Astrocyte (in vitro differentiated cells and primary cell): ENCODE measurements at regions not wholly inside any gene's neighbourhood (a gene's known extent, or its start where the extent isn't known, plus 50 kb on each side); places are given as distances from the start of the nearest gene placed in this dataset.

Experiments
- DNase-seq: peaks from one replicate; pipeline ENCODE4 v3.0.0-alpha.2; 2010; ENCODE audit warnings: low read depth
- FAIRE-seq: peaks from 2 replicates; lab custom pipeline; 2011; peaks lifted over from hg19 to GRCh38; lab: Jason Lieb, UNC
- H2AFZ ChIP-seq: 2 replicates; pipeline ENCODE4 v1.6.0; 2012; ENCODE audit warnings: low read depth, low read length, inconsistent platforms
- H3K27ac ChIP-seq: 2 replicates; pipeline ENCODE4 v1.5.1; 2011; ENCODE audit warnings: low read depth, low read length, inconsistent platforms
- H3K27me3 ChIP-seq: 2 replicates; pipeline ENCODE4 v1.6.0; 2011; ENCODE audit warnings: low read length, inconsistent platforms; ENCODE audit not compliant: insufficient read depth
- H3K36me3 ChIP-seq: 2 replicates; pipeline ENCODE4 v1.5.1; 2011; ENCODE audit warnings: low read length, inconsistent platforms; ENCODE audit not compliant: insufficient read depth
- H3K4me1 ChIP-seq: 2 replicates; pipeline ENCODE4 v1.5.1; 2011; ENCODE audit warnings: low read length, inconsistent platforms; ENCODE audit not compliant: insufficient read depth
- H3K4me2 ChIP-seq: 2 replicates; pipeline ENCODE4 v1.6.0; 2012; ENCODE audit warnings: low read length, inconsistent platforms
- H3K4me3 ChIP-seq: 2 replicates; pipeline ENCODE4 v1.5.1; 2011; ENCODE audit warnings: low read depth, mild to moderate bottlenecking, low read length, inconsistent platforms; ENCODE audit not compliant: insufficient read depth
- H3K79me2 ChIP-seq: 2 replicates; pipeline ENCODE4 v1.6.0; 2012; ENCODE audit warnings: mild to moderate bottlenecking, low read length, inconsistent platforms; ENCODE audit not compliant: insufficient read depth
- H3K9ac ChIP-seq: 2 replicates; pipeline ENCODE4 v1.6.0; 2012; ENCODE audit warnings: mild to moderate bottlenecking, low read length, inconsistent platforms
- H3K9me3 ChIP-seq: 2 replicates; pipeline ENCODE4 v1.5.1; 2012; ENCODE audit warnings: low read depth, mild to moderate bottlenecking, low read length, inconsistent platforms; ENCODE audit not compliant: insufficient read depth
- H4K20me1 ChIP-seq: 2 replicates; pipeline ENCODE4 v1.6.0; 2012; ENCODE audit warnings: low read length, inconsistent platforms; ENCODE audit not compliant: insufficient read depth
- H3K27ac Mint-ChIP-seq: one replicate; pipeline ENCODE4 v1.8.0; 2021; ENCODE audit warnings: mild to moderate bottlenecking, mixed read lengths; ENCODE audit not compliant: unreplicated experiment
- H3K27me3 Mint-ChIP-seq: one replicate; pipeline ENCODE4 v1.8.0; 2021; ENCODE audit warnings: low read depth, mixed read lengths; ENCODE audit not compliant: unreplicated experiment
- H3K36me3 Mint-ChIP-seq: one replicate; pipeline ENCODE4 v1.8.0; 2021; ENCODE audit warnings: low read depth, mixed read lengths; ENCODE audit not compliant: unreplicated experiment
- H3K4me1 Mint-ChIP-seq: one replicate; pipeline ENCODE4 v1.8.0; 2021; ENCODE audit warnings: low read depth, mixed read lengths; ENCODE audit not compliant: unreplicated experiment
- H3K4me3 Mint-ChIP-seq: one replicate; pipeline ENCODE4 v1.8.0; 2021; ENCODE audit warnings: mild to moderate bottlenecking, moderate library complexity, mixed read lengths; ENCODE audit not compliant: unreplicated experiment
- H3K9me3 Mint-ChIP-seq: one replicate; pipeline ENCODE4 v1.8.0; 2021; ENCODE audit warnings: mild to moderate bottlenecking, mixed read lengths; ENCODE audit not compliant: unreplicated experiment
- EZH2 ChIP-seq: IDR thresholded peaks from 2 replicates; pipeline ENCODE4 v1.6.1; 2012; ENCODE audit warnings: mild to moderate bottlenecking, low read length, inconsistent platforms; ENCODE audit not compliant: insufficient read depth
- TF ChIP-seq, protein P1 (sequence below): IDR thresholded peaks from 2 replicates; pipeline ENCODE4 v1.5.1; 2011; ENCODE audit warnings: low read depth, mild to moderate bottlenecking, inconsistent platforms, low read length, moderate library complexity; ENCODE audit not compliant: insufficient read depth

DNA sequence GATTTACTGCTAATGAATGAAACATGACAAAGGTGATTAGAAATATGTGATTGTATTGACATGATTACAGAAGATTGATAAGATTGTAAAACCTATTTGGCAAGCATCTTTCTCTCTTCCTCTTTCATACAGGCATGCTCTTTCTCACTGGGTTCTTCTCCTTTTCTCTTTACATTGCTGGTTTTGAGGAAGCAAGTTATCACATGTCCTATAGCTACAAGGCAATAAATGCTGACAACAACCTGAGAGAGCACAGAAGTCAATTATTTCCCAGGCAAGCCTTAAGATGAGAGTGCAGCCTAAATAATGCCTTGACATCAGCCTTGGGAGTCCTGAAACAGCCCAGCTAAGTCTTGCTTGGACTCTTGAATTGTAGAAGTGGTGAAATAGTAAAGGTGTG is 875.0 kb downstream of the SLITRK1 start:
- H3K36me3 ChIP-seq, result no peaks in the 10 kb centered on the region
- Mint-ChIP-seq H3K4me3 (no peak overlapping the region), H3K27ac (no peak overlapping the region), H3K36me3 (no peaks in the 10 kb centered on the region), H3K4me1 (no peaks in the 10 kb centered on the region), H3K9me3 (no peaks in the 10 kb centered on the region), H3K27me3 (no peaks in the 10 kb centered on the region)
- TF ChIP-seq EZH2, result no peak
- TF ChIP-seq, protein P1, sequence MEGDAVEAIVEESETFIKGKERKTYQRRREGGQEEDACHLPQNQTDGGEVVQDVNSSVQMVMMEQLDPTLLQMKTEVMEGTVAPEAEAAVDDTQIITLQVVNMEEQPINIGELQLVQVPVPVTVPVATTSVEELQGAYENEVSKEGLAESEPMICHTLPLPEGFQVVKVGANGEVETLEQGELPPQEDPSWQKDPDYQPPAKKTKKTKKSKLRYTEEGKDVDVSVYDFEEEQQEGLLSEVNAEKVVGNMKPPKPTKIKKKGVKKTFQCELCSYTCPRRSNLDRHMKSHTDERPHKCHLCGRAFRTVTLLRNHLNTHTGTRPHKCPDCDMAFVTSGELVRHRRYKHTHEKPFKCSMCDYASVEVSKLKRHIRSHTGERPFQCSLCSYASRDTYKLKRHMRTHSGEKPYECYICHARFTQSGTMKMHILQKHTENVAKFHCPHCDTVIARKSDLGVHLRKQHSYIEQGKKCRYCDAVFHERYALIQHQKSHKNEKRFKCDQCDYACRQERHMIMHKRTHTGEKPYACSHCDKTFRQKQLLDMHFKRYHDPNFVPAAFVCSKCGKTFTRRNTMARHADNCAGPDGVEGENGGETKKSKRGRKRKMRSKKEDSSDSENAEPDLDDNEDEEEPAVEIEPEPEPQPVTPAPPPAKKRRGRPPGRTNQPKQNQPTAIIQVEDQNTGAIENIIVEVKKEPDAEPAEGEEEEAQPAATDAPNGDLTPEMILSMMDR, result no peak
- H3K79me2 ChIP-seq, result no peaks in the 10 kb centered on the region
- H3K27me3 ChIP-seq, result no peaks in the 10 kb centered on the region
- H4K20me1 ChIP-seq, result no peaks in the 10 kb centered on the region
- DNase-seq (no peak), FAIRE-seq (no peak)
- H3K27ac ChIP-seq, result no peak overlapping the region
- H3K4me3 ChIP-seq, result no peak overlapping the region
- H3K4me2 ChIP-seq, result no peak overlapping the region
- no peak overlapping the region for H3K9ac ChIP-seq
- no peaks in the 10 kb centered on the region for H3K9me3 ChIP-seq
- H3K4me1 ChIP-seq, result no peaks in the 10 kb centered on the region
- H2AFZ ChIP-seq, result no peak overlapping the region

DNA sequence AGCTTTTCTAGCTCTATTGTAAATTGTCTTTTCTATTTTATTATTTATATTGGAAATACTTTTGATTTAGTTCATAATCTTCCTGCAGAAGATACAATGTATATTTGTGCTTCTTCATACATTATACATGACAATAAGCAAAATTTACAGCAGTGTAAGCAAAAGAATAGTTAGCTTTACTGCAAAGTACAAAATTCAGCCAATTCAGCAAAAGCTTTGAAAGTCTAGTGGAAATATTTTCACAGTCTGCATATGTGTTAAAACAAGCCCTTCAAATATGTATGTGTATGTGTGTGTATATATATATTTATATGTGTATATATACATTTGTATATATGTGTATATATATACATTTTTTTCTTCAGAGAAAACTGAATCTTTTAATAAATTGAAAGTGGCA is 879.1 kb downstream of the SLITRK1 start:
- Histone ChIP-seq H3K79me2 (no peaks in the 10 kb centered on the region), H2AFZ (no peak overlapping the region), H3K27ac (no peak overlapping the region)

DNA sequence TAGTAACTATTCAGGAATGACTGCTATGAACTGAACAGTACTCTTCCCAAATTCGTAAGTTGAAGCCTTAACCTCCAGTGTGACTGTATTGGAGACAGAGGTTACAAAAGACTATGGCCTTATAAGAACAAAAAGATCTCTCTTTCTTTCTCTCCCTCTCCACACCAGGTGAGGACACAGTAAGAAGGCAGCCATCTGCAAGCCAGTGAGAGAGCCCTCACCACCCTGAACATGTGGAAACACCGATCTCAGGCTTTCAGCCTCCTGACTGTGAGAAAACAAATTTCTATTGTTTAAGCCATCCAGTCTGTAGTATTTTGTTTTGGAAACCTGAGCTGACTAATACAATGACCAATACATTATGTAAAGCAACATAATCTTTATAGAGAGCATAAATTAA is 888.9 kb downstream of the SLITRK1 start:
- H4K20me1 ChIP-seq, result no peaks in the 10 kb centered on the region
- TF ChIP-seq, protein P1, result no peak
- TF ChIP-seq EZH2, result no peak
- no peak overlapping the region for H3K4me2 ChIP-seq
- H3K27ac Mint-ChIP-seq, result no peak overlapping the region
- no peaks in the 10 kb centered on the region for H3K9me3 ChIP-seq
- DNase-seq (no peak), FAIRE-seq (no peak)
- H3K9ac ChIP-seq, result no peak overlapping the region
- H3K36me3 ChIP-seq, result no peaks in the 10 kb centered on the region
- H3K27ac ChIP-seq, result no peak overlapping the region
- H3K4me1 ChIP-seq, result no peaks in the 10 kb centered on the region
- H3K4me1 Mint-ChIP-seq, result no peaks in the 10 kb centered on the region
- H3K36me3 Mint-ChIP-seq, result no peaks in the 10 kb centered on the region
- no peak overlapping the region for H3K4me3 Mint-ChIP-seq
- no peaks in the 10 kb centered on the region for H3K27me3 Mint-ChIP-seq
- no peaks in the 10 kb centered on the region for H3K79me2 ChIP-seq
- no peaks in the 10 kb centered on the region for H3K27me3 ChIP-seq
- no peak overlapping the region for H3K4me3 ChIP-seq
- H3K9me3 Mint-ChIP-seq, result no peaks in the 10 kb centered on the region
- peak overlapping the region; percentile 29 for H2AFZ ChIP-seq

More for the DNA sequence above, 879.1 kb downstream of the SLITRK1 start:
- H3K4me1 Mint-ChIP-seq, result no peaks in the 10 kb centered on the region
- H3K27ac Mint-ChIP-seq, result no peak overlapping the region
- TF ChIP-seq EZH2, result no peak
- TF ChIP-seq, protein P1, result no peak
- Histone ChIP-seq H3K9ac (no peak overlapping the region), H3K27me3 (no peaks in the 10 kb centered on the region), H3K4me1 (no peaks in the 10 kb centered on the region), H3K4me2 (no peak overlapping the region), H3K4me3 (no peak overlapping the region), H3K36me3 (no peaks in the 10 kb centered on the region), H3K9me3 (no peaks in the 10 kb centered on the region), H4K20me1 (no peaks in the 10 kb centered on the region)
- H3K27me3 Mint-ChIP-seq, result no peaks in the 10 kb centered on the region
- no peaks in the 10 kb centered on the region for H3K9me3 Mint-ChIP-seq
- H3K36me3 Mint-ChIP-seq, result no peaks in the 10 kb centered on the region
- DNase-seq (no peak), FAIRE-seq (no peak)
- no peak overlapping the region for H3K4me3 Mint-ChIP-seq
